ENCODE measurements at regions not wholly inside any gene's neighbourhood (a gene's known extent, or its start where the extent isn't known, plus 50 kb on each side); places are given as distances from the start of the nearest gene placed in this dataset.

GRCh38 chr1:221939607-221940006 lies 197.7 kb upstream of the DUSP10 start:
- H3K27me3 ChIP-seq (ENCODE audit: control insufficient read depth, insufficient read depth, low read length) = no peaks in the 10 kb centered on the region
- no peak overlapping the region for H3K4me3 ChIP-seq (ENCODE audit: low read depth, low read length)
- H3K27ac ChIP-seq (ENCODE audit: low read depth, low read length) = no peak overlapping the region
- DNase-seq (ENCODE audit: low read depth in 4 of 6, low spot score in 6 of 6) = peak in 3 of 6 donors; percentile 2 to 93 (median 66)
- H3K36me3 ChIP-seq (ENCODE audit: control insufficient read depth, insufficient read depth, low read length) = no peaks in the 10 kb centered on the region
- peaks cover 2% of the 10 kb centered on the region for H3K9me3 ChIP-seq (ENCODE audit: control insufficient read depth, insufficient read depth, low read length)
- H3K4me1 ChIP-seq (ENCODE audit: control insufficient read depth, insufficient read depth, low read length) = no peaks in the 10 kb centered on the region
- 60% methylated on average over 2 of the region's 2 CpGs for WGBS (ENCODE audit: insufficient coverage)

DNA sequence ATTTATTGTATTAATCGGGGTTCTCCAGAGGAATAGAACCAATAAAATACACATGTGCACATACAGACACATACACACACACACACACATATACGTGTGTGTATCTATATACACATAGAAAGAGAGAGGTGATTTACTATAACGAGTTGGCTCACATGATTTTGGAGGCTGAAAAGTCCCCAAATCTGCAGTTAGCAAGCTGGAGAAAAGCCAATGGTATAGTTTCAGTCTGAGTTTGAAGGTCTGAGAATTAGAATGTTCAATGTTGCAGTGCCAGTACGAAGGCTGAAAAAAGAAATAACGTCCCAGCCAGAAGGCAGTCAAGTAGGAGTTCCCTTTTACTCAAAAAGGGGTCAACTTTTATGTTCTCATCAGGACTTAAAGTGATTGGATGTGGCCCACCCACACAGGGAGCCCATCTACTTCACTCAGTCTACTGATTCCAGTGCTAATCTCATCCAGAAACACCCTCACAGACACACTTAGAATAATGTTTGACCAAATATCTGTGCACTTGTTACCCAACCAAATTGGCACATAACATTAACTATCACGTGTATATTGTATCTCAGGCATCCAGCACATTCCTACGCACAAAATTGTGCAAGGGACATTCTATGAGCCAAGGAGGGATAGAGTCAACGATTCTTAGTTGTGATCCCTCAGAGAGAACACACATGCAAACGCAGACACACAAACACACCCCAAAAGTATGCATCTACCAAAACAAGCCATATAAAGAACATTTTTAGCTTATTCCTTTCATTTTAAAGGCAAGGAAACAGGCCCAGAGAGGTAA lies 195.5 kb upstream of the DUSP10 start:
- Histone ChIP-seq H3K4me3 (ENCODE audit: low read depth, low read length) (no peak overlapping the region), H3K4me1 (ENCODE audit: control insufficient read depth, insufficient read depth, low read length) (no peaks in the 10 kb centered on the region), H3K36me3 (ENCODE audit: control insufficient read depth, insufficient read depth, low read length) (no peaks in the 10 kb centered on the region), H3K27me3 (ENCODE audit: control insufficient read depth, insufficient read depth, low read length) (no peaks in the 10 kb centered on the region), H3K27ac (ENCODE audit: low read depth, low read length) (no peak overlapping the region), H3K9me3 (ENCODE audit: control insufficient read depth, insufficient read depth, low read length) (no peaks in the 10 kb centered on the region)
- peak in 1 of 6 donors; percentile 47 for DNase-seq (ENCODE audit: low read depth in 4 of 6, low spot score in 6 of 6)
- 89% methylated on average over 5 of the region's 9 CpGs for WGBS (ENCODE audit: insufficient coverage)

- H3K27ac ChIP-seq (ENCODE audit: low read depth, low read length) = no peak overlapping the region
- DNase-seq (ENCODE audit: low read depth in 4 of 6, low spot score in 6 of 6) = no peak
- H3K4me3 ChIP-seq (ENCODE audit: low read depth, low read length) = no peak overlapping the region
- peaks cover 4% of the 10 kb centered on the region for H3K9me3 ChIP-seq (ENCODE audit: control insufficient read depth, insufficient read depth, low read length)
- H3K4me1 ChIP-seq (ENCODE audit: control insufficient read depth, insufficient read depth, low read length) = no peaks in the 10 kb centered on the region
- no peaks in the 10 kb centered on the region for H3K27me3 ChIP-seq (ENCODE audit: control insufficient read depth, insufficient read depth, low read length)
- no CpG with 5 or more reads among the region's 2 CpGs for WGBS (ENCODE audit: insufficient coverage)
- no peaks in the 10 kb centered on the region for H3K36me3 ChIP-seq (ENCODE audit: control insufficient read depth, insufficient read depth, low read length)
Measured at GRCh38 chr1:221933814-221934213, 191.9 kb upstream of the DUSP10 start.

GRCh38 chr1:221926441-221926840 lies 184.6 kb upstream of the DUSP10 start:
- peaks cover 4% of the 10 kb centered on the region for H3K9me3 ChIP-seq (ENCODE audit: control insufficient read depth, insufficient read depth, low read length)
- DNase-seq (ENCODE audit: low read depth in 4 of 6, low spot score in 6 of 6) = peak in 1 of 6 donors; percentile 15
- no peaks in the 10 kb centered on the region for H3K4me1 ChIP-seq (ENCODE audit: control insufficient read depth, insufficient read depth, low read length)
- no peaks in the 10 kb centered on the region for H3K36me3 ChIP-seq (ENCODE audit: control insufficient read depth, insufficient read depth, low read length)
- no peak overlapping the region for H3K27ac ChIP-seq (ENCODE audit: low read depth, low read length)
- no peak overlapping the region for H3K4me3 ChIP-seq (ENCODE audit: low read depth, low read length)
- no peaks in the 10 kb centered on the region for H3K27me3 ChIP-seq (ENCODE audit: control insufficient read depth, insufficient read depth, low read length)
- WGBS (ENCODE audit: insufficient coverage) = 63% methylated on average over 1 of the region's 4 CpGs

DNA sequence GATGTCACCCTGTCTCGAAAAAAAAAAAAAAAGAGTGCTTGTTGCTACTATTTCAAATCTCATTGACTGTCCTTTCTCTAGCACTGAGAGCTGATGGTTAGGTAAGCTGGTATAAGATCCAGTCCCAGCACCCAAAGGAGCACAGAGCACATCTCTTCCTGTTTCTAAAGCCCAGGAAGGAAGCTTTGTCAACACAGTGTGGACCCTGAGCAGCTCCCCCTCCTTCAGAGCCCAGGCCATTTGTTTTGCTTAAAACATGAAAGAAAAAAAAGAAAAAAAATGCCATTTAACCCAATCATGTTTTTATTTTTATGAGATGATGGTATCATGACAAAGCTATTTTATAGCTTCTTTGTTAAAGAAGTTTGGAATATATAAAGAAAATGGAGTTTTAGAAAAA lies 184.1 kb upstream of the DUSP10 start:
- H3K9me3 ChIP-seq (ENCODE audit: control insufficient read depth, insufficient read depth, low read length) = peaks cover 4% of the 10 kb centered on the region
- H3K4me1 ChIP-seq (ENCODE audit: control insufficient read depth, insufficient read depth, low read length) = no peaks in the 10 kb centered on the region
- no peak overlapping the region for H3K4me3 ChIP-seq (ENCODE audit: low read depth, low read length)
- no peak for DNase-seq (ENCODE audit: low read depth in 4 of 6, low spot score in 6 of 6)
- no peak overlapping the region for H3K27ac ChIP-seq (ENCODE audit: low read depth, low read length)
- no peaks in the 10 kb centered on the region for H3K36me3 ChIP-seq (ENCODE audit: control insufficient read depth, insufficient read depth, low read length)
- H3K27me3 ChIP-seq (ENCODE audit: control insufficient read depth, insufficient read depth, low read length) = no peaks in the 10 kb centered on the region
- no CpG with 5 or more reads among the region's 1 CpG for whole genome bisulfite sequencing (ENCODE audit: insufficient coverage)

- Histone ChIP-seq H3K9me3 (ENCODE audit: control insufficient read depth, insufficient read depth, low read length) (peaks cover 1% of the 10 kb centered on the region), H3K27ac (ENCODE audit: low read depth, low read length) (no peak overlapping the region), H3K4me1 (ENCODE audit: control insufficient read depth, insufficient read depth, low read length) (no peaks in the 10 kb centered on the region), H3K27me3 (ENCODE audit: control insufficient read depth, insufficient read depth, low read length) (no peaks in the 10 kb centered on the region), H3K4me3 (ENCODE audit: low read depth, low read length) (no peak overlapping the region), H3K36me3 (ENCODE audit: control insufficient read depth, insufficient read depth, low read length) (no peaks in the 10 kb centered on the region)
- DNase-seq (ENCODE audit: low read depth in 4 of 6, low spot score in 6 of 6) = peak in 1 of 6 donors; percentile 3
- WGBS (ENCODE audit: insufficient coverage) = 90% methylated on average over 6 of the region's 8 CpGs
Measured at GRCh38 chr1:221923929-221924598, 182.2 kb upstream of the DUSP10 start.

DNA sequence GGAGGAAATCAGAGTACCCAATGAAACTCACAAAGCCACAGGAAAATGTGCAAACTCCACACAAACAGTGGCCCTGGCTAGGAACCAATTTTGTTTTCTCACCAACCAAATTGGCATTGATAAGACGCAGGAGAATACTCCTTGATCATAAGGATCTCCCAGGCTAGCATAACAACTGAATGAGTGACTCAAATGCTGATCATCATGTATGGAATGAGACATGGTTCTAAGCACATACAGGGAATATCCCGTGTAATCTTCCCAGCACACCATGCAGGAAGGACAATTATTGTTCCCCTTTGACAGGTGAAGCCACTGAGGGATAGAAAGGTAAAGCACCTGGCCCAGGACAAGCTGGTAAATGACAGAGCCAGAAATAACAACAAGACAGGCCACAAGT lies 180.0 kb upstream of the DUSP10 start:
- Histone ChIP-seq H3K9me3 (ENCODE audit: control insufficient read depth, insufficient read depth, low read length) (no peaks in the 10 kb centered on the region), H3K36me3 (ENCODE audit: control insufficient read depth, insufficient read depth, low read length) (no peaks in the 10 kb centered on the region), H3K27me3 (ENCODE audit: control insufficient read depth, insufficient read depth, low read length) (no peaks in the 10 kb centered on the region), H3K4me1 (ENCODE audit: control insufficient read depth, insufficient read depth, low read length) (no peaks in the 10 kb centered on the region), H3K27ac (ENCODE audit: low read depth, low read length) (no peak overlapping the region), H3K4me3 (ENCODE audit: low read depth, low read length) (no peak overlapping the region)
- no peak for DNase-seq (ENCODE audit: low read depth in 4 of 6, low spot score in 6 of 6)
- WGBS (ENCODE audit: insufficient coverage) = 100% methylated on average over 1 of the region's 2 CpGs

DNA sequence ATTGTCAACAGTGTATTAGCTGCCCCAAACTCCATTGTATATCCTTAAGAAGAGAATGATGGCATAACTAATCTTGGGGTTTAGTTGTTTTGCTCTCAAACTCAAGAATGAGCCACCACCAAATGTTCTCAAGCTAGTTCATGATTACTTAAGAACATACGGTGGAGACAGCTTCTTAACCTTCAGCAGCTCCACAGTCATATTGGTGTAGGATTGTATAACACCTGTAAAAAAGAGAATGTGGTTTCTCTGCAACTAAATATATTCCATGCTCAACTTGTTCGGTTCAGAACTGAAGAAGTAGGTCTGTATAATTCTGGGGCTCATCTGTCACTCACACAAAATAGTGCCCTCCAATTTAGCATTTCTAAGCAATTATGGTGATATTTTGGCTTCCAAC lies 177.9 kb upstream of the DUSP10 start:
- WGBS (ENCODE audit: insufficient coverage) = no CpG with 5 or more reads among the region's 2 CpGs
- no peak overlapping the region for H3K4me3 ChIP-seq (ENCODE audit: low read depth, low read length)

GRCh38 chr1:221919341-221919740 lies 177.5 kb upstream of the DUSP10 start:
- DNase-seq (ENCODE audit: low read depth in 4 of 6, low spot score in 6 of 6) = no peak
- Histone ChIP-seq H3K9me3 (ENCODE audit: control insufficient read depth, insufficient read depth, low read length) (no peaks in the 10 kb centered on the region), H3K27me3 (ENCODE audit: control insufficient read depth, insufficient read depth, low read length) (no peaks in the 10 kb centered on the region), H3K4me1 (ENCODE audit: control insufficient read depth, insufficient read depth, low read length) (no peaks in the 10 kb centered on the region), H3K36me3 (ENCODE audit: control insufficient read depth, insufficient read depth, low read length) (no peaks in the 10 kb centered on the region), H3K4me3 (ENCODE audit: low read depth, low read length) (no peak overlapping the region), H3K27ac (ENCODE audit: low read depth, low read length) (no peak overlapping the region)
- WGBS (ENCODE audit: insufficient coverage) = 67% methylated on average over 1 of the region's 1 CpG

More for the DNA sequence above, 177.9 kb upstream of the DUSP10 start:
- DNase-seq (ENCODE audit: low read depth in 4 of 6, low spot score in 6 of 6) = no peak
- Histone ChIP-seq H3K27me3 (ENCODE audit: control insufficient read depth, insufficient read depth, low read length) (no peaks in the 10 kb centered on the region), H3K9me3 (ENCODE audit: control insufficient read depth, insufficient read depth, low read length) (no peaks in the 10 kb centered on the region), H3K27ac (ENCODE audit: low read depth, low read length) (no peak overlapping the region), H3K4me1 (ENCODE audit: control insufficient read depth, insufficient read depth, low read length) (no peaks in the 10 kb centered on the region), H3K36me3 (ENCODE audit: control insufficient read depth, insufficient read depth, low read length) (no peaks in the 10 kb centered on the region)

- Histone ChIP-seq H3K36me3 (ENCODE audit: control insufficient read depth, insufficient read depth, low read length) (no peaks in the 10 kb centered on the region), H3K9me3 (ENCODE audit: control insufficient read depth, insufficient read depth, low read length) (no peaks in the 10 kb centered on the region), H3K27me3 (ENCODE audit: control insufficient read depth, insufficient read depth, low read length) (no peaks in the 10 kb centered on the region), H3K4me3 (ENCODE audit: low read depth, low read length) (no peak overlapping the region), H3K27ac (ENCODE audit: low read depth, low read length) (no peak overlapping the region), H3K4me1 (ENCODE audit: control insufficient read depth, insufficient read depth, low read length) (no peaks in the 10 kb centered on the region)
- 37% methylated on average over 2 of the region's 5 CpGs for WGBS (ENCODE audit: insufficient coverage)
- DNase-seq (ENCODE audit: low read depth in 4 of 6, low spot score in 6 of 6) = peak in 2 of 6 donors; percentile 62 to 67
Measured at GRCh38 chr1:221916176-221916575, 174.3 kb upstream of the DUSP10 start.

Measured in spinal cord (tissue), 9 donors.